SIG-M5 treated with dmso at 0.1 percent for 504 hours (cell line): ENCODE measurements at regions not wholly inside any gene's neighbourhood (a gene's known extent, or its start where the extent isn't known, plus 50 kb on each side); places are given as distances from the start of the nearest gene placed in this dataset.
"Not testable (repeated sequence)": the region's sequence is repeated elsewhere in the genome, so short reads cannot be mapped to it uniquely, and the experiment has no call there.

Experiments
- DNase-seq: peaks from one replicate; lab custom pipeline; 2025; ENCODE audit not compliant: unreplicated experiment; lab: John Stamatoyannopoulos, UW

- DNase-seq = no peak
These were observed 262.1 kb downstream of the EIPR1 start for GRCh38 chr2:3115301-3116042.

DNA sequence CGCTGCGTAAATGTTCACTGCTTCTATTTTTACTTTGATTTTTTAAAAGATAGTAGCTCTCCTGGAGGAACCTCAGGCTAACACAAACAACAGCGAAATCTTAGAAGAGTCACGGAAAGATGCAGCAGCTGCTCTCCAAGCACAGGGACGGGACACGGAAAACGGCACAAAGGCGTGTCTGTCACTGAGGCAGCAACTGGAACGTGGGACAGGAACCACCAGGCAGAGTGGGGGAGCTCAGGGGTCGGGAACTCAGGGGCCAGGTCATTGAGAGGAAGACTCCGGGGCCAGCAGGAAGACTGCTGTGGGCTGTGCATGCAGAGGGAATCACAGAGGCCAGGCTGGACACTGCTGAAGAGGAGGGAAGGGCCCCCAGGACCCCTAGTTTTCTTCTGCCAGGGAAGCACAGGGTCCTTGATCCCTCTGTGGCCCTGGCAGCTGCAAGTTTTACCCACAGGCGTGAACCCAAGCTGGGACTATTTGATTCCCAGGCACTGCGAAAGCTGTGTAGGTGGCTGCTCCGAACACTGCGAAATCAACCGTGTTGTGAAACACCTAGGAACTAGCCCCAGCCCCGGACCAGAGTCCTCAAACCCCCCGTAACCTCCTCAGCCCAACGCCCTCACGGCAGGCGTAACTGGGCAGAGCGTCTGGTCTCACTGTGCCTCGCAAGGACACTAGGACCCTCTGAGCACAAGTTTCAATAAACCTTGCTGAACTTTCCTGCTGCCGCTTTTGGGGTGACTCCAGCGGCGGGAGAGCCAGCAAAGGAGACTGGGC is 263.0 kb downstream of the EIPR1 start:
- no peak for DNase-seq

DNA sequence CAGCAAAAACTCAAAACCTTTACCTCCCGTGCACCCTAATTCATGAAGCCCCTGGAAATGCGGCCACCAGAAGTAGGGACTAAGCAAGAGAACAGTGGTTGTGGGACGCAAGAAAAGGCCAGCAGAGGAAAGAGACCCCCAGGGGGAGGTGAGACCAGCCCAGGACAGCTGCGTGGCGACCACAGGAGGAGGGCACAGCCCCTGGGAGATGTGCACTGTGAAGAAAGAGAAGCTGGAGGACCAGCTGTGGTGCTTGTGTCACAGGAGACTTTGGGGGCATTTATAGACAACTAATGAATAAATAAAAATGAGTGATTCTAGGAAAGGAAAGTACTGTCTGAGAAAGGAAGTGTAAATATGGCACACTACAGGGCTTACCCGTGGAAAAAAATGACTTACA is 263.8 kb downstream of the EIPR1 start:
- DNase-seq = no peak

GRCh38 chr2:3113122-3113521 is 264.5 kb downstream of the EIPR1 start:
- DNase-seq = no peak

DNA sequence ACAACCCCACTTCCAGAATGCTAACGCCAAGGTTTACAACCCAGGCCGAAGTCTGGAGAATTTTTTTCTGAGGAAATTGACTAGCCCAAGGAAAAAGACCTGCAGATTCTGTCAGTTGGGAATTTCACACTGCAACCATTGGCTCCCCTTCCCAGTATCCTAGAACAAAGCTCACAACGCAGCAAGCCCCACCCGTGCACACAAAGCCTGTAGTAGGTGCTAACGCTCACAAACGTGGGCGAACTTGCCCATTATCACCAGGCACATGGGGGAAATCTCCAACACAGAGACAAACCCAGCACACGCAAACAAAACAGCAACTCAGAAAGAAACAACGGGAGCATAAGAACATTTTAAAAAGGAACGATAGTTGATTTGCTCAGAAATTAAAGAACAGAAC is 265.1 kb downstream of the EIPR1 start:
- no peak for DNase-seq

DNA sequence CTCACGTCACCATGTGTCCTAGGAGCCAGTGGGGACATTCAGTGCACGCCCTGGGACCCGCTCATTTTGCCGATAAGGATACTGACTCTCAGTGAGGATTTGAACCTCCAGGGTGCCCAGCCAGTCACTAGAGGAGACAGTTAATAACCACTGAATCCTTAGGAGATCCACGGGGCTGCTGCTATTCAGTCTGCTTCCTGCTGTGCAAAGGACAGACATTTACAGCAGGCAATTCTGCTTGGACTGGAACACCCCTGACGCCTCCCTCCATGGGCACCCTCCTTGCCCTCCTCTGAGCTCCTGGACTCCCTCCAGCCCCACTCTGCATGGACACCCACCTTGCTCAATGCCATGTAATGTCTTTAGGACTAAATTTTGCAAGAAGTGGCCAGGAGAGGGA is 265.5 kb downstream of the EIPR1 start:
- no peak for DNase-seq

GRCh38 chr2:3110994-3111666 is 266.5 kb downstream of the EIPR1 start:
- no peak for DNase-seq

DNA sequence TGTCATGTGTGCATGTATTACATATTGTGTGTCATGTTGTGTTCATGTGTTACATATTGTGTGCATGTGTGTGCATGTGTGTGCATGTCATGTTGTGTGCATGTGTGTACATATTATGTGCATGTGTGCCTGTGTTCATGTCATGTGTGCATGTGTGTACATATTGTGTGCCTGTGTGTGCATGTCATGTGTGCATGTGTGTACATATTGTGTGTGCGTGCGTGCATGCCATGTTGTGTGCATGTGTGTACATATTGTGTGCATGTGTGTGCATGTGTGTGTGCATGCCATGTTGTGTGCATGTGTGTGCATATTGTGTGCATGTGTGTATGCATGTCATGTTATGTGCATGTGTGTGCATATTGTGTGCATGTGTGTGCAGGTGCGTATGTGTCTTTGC is 267.1 kb downstream of the EIPR1 start:
- DNase-seq = no peak

GRCh38 chr2:3108710-3109702 is 268.6 kb downstream of the EIPR1 start:
- no peak for DNase-seq

DNA sequence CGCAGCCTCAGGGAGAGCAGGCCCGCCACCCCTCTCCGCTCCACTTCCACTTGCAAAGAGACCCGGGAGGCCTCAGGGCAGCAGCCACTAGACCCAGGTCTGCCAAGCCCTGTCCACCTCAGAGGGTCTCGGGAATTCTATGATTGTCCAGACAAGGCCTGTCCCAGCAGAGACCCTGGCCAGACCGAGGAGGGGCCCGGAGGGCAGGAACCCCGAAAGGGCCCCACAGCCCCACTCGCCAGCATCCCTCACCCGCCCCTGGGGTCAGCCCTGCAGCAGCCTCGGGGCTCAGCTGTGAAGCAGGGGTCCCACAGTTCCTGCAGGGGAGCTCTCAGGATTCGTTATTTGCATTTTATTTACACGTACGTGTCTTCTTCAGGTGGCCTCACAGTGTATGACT is 269.5 kb downstream of the EIPR1 start:
- DNase-seq = no peak

DNA sequence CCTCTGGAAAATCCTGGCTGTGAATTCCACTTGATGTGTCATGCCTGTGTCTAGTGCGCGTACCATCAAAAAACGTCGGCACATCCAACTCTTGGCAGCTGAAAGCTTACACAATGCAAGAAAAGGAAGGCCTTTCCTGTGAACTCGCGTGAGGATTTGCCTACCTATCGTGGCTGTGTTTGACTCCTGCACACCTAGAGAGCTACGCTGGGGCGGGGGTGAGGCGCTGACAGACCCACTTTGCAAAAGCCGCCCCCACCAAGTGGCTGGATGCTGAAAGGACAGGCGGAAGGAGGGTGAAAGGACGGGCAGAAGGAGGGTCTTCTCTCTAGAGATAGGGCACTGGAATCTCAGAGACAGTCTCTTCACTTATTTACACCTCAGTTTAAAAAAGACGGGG is 270.1 kb downstream of the EIPR1 start:
- DNase-seq = no peak

DNA sequence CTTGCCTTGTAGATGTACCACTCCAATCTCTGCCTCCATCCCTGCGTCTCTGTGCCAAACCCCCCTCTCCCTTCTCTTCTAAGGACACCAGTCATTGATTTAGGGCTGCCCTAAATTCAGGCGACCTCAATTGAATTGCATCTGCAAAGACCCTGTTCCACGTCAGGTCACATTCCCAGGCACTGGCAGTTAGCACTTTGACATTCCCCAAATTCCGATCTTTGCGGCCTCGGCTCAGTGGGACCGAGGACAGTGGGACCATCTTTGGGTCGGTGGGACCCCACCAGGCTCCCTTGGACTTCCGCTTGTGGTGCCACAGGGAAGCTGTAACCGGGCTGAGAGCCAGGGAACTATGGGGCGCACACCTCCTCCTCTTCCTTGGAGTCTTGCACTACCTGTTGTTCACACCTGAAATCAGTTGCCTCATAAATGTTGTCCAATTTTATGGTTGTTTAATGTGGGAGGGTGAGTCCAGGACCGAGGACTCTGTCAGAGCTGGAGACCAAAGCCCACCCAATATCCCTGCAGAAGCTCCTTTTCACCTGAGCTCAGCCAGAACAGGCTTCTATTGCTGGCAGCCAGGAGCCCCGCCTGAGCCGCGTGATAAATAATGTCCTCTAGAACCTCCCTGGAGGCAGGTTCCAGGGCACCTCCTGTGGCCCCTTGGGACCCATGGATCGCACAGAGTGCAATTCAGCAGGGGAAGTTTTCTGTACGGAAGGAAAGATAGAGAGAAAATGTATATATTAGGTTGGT is 271.6 kb downstream of the EIPR1 start:
- DNase-seq = no peak

DNA sequence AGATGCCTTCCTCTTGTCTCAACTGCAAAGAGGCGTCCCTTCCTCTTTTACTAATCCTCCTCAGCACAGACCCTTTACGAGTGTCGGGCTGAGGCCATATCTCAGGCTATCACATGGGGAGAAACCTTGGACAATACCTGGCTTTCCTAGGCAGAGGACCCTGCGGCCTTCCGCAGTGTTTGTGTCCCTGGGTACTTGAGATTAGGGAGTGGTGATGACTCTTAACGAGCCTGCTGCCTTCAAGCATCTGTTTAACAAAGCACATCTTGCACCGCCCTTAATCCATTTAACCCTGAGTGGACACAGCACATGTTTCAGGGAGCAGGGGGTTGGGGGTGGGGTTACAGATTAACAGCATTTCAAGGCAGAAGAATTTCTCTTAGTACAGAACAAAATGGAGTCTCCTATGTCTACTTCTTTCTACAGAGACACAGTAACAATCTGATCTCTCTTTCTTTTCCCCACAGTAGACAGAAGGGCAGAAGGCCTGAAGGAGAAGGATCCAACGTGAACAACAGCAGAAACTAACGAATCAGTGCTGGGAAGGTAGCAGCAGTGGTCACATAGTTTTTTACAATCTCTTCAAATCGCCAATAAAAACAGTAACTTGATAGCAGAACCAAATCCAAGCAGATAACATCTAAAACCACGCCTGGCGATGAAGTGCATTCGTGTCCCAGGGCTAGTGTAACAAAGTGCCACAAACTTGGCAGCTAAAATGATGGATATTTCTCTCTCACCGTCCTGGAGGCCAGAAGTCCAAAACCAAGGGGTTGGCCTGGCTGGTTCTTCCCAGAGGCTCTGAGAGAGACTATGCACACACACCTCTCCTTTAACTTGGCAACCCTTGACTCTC is 272.4 kb downstream of the EIPR1 start:
- DNase-seq = not testable (repeated sequence)

DNA sequence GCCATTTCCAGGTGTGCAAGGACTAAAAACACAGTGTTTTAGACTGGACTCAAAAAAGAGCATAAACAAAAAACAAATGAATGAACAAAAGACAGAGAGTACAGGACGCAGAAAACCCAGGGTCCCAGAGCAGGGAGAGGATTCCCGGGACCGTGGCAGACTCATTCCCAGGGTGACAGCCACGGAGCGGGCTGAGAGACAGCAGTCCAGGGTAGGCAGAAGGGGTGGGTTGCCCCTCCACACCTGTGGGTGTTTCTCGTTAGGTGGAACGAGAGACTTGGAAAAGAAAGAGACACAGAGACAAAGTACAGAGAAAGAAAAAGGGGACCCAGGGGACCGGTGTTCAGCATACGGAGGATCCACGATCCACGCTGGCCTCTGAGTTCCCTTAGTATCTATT is 273.4 kb downstream of the EIPR1 start:
- DNase-seq = no peak

DNA sequence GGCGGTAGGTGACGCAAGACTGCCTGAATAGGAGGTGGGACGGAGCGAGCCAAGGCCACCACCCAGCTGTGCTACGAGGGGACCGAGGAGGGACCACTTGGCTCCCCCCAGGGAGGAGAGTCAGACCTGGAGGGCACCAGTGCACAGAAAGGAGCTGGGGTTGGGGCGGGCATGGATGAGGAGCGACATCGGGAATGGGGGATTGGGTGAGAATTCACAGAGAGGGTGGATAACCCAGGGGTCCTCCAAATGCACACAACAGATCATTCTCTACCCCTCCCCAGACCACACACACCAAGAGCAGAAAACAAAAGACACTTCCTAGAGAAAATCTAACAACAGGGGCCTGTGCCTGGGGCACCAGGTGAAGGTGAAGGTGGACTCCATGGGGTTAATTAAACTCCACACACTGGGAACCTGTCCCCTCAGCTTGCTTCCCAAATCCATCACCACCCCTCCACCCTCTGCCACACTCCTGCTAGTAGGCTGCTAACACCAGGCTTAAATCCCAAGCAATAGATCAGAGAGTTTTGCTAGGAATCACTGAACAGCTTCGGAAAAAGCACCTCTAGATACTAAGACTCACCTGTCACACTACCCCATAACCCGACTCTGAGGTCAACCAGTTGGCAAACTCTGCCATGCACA is 274.6 kb downstream of the EIPR1 start:
- DNase-seq = no peak

DNA sequence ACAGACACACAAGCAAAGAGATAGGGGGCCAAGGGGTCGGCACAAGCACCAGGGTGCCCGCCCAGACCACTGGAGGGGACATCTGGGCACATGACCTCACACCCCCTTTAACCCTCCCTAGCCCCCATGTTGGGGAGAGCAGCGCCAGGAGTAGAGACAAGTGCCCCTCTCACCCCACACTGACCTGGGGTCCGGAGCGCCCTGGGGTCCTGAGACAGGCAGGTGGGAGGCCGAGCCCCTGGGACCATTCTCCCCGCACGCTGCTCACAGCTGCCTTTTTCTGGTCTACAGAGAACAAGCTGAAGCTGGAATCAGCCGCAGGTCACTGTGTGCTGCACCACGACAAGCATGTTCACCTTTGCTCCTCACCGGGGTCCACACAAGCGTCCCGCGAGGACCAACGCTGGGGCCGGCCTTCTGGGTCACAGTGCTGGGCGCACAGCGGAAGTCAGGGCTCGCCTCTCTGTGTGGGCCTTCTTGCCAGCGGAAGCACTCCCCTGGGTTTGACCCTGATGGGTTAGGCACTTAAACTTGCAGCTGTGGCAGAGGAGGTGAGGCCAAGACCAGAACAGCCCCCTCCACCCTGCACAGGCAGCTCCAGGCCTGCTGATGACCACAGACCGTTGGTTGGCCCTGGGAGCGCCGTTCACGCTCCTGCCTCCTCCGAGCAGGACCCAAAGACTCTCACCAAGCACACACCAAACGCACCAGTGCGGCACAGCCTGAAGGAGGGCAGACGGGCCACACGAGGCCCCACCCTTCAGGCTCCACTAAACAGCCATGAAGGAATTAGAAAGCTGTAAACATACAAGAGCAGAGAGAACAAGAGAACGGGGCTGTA is 275.3 kb downstream of the EIPR1 start:
- DNase-seq = no peak

DNA sequence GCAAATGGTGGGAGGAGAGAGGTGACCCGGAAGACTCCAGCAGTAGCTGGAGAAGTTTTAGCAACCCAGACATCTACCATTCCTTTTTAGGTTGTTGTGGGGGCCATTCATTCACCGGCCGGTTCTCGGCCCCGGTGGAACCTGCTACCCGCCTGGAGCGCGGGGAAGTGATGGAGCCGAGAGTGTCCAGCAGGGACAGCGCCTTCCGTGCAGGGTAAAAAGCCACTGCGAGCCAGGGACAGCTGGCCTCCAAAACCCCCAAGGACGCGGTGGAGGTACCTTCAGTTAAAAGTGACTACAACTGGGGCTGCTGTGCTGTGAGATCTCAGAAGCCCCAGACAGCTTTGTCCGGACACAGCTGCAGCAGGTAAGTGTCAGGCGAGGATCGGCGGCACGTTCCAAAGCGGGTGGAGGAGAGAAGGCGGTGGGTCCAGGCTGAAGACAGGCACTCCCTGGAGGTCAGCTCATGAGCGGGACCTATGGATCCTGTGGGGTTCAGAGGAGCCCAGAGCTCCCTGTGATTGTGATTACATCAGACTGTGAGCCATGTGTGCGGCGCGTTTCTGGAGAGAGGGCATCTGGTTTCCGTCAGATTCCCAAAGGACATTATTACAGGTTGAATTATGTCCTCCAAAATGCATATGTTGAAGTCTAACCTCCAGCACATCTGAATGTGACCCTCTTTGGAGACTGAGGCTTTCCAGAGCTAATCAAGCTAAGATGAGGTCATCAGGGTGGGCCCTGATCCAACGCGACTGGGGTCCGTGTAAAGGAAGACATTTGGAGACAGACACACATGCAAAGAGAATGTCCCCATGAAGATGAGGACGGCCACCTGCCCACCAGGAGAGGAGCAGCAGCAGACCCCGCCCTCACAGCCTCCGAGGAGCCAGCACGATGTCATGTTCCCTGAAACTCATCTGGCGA is 276.3 kb downstream of the EIPR1 start:
- DNase-seq = no peak
